ENCODE measurements at regions not wholly inside any gene's neighbourhood (a gene's known extent, or its start where the extent isn't known, plus 50 kb on each side); places are given as distances from the start of the nearest gene placed in this dataset.

DNA sequence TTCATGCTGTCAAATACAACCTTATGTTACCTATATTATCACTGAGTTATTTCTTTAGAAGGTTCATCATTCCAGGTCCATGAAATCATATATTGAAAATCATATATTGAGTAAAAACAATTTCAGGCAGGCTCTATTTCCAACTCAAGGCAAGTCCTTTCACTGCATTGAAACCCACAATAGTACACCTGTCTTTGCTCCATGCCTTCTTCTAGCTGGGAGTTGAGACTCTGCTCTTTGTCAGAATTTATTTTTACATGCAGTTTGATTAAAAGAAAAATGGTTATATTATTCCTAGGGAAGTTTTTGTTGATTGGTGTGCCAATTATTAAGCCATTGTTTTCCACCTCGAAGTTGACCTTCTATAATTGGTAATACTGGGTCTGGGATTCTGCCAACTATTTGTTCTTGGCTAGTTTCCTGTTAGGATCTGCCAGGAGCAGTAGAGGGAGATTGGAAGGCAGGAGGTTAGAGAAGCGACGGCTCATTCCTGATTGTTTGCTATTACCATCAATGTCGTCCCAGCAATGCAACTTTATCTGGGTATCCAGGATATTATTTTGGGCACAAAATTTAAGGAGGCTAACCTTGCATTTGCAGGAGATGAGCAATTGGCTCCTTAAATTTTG is 79.5 kb upstream of the MIS18BP1 start:
- H3K4me3 ChIP-seq (replicated peaks; ENCODE audit: insufficient read depth, low read length), result no peak overlapping the region
- TF ChIP-seq GABPA (IDR thresholded peaks at IDR 0.05; ENCODE audit: low read depth) (no peak), POLR2AphosphoS5 (IDR thresholded peaks at IDR 0.05; ENCODE audit: low read depth) (no peak), SPI1 (IDR thresholded peaks at IDR 0.05; ENCODE audit: borderline replicate concordance, low read depth) (no peak)
- TF ChIP-seq, protein P1, sequence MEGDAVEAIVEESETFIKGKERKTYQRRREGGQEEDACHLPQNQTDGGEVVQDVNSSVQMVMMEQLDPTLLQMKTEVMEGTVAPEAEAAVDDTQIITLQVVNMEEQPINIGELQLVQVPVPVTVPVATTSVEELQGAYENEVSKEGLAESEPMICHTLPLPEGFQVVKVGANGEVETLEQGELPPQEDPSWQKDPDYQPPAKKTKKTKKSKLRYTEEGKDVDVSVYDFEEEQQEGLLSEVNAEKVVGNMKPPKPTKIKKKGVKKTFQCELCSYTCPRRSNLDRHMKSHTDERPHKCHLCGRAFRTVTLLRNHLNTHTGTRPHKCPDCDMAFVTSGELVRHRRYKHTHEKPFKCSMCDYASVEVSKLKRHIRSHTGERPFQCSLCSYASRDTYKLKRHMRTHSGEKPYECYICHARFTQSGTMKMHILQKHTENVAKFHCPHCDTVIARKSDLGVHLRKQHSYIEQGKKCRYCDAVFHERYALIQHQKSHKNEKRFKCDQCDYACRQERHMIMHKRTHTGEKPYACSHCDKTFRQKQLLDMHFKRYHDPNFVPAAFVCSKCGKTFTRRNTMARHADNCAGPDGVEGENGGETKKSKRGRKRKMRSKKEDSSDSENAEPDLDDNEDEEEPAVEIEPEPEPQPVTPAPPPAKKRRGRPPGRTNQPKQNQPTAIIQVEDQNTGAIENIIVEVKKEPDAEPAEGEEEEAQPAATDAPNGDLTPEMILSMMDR (IDR thresholded peaks at IDR 0.05; ENCODE audit: insufficient read depth, low read length), result no peak
- TF ChIP-seq, protein P2, sequence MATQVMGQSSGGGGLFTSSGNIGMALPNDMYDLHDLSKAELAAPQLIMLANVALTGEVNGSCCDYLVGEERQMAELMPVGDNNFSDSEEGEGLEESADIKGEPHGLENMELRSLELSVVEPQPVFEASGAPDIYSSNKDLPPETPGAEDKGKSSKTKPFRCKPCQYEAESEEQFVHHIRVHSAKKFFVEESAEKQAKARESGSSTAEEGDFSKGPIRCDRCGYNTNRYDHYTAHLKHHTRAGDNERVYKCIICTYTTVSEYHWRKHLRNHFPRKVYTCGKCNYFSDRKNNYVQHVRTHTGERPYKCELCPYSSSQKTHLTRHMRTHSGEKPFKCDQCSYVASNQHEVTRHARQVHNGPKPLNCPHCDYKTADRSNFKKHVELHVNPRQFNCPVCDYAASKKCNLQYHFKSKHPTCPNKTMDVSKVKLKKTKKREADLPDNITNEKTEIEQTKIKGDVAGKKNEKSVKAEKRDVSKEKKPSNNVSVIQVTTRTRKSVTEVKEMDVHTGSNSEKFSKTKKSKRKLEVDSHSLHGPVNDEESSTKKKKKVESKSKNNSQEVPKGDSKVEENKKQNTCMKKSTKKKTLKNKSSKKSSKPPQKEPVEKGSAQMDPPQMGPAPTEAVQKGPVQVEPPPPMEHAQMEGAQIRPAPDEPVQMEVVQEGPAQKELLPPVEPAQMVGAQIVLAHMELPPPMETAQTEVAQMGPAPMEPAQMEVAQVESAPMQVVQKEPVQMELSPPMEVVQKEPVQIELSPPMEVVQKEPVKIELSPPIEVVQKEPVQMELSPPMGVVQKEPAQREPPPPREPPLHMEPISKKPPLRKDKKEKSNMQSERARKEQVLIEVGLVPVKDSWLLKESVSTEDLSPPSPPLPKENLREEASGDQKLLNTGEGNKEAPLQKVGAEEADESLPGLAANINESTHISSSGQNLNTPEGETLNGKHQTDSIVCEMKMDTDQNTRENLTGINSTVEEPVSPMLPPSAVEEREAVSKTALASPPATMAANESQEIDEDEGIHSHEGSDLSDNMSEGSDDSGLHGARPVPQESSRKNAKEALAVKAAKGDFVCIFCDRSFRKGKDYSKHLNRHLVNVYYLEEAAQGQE (IDR thresholded peaks at IDR 0.05; ENCODE audit: insufficient replicate concordance, low read depth), result no peak
- no peaks in the 10 kb centered on the region for H3K27me3 ChIP-seq (ENCODE audit: insufficient read depth, poor library complexity, severe bottlenecking)
- DNase-seq (ENCODE audit: low read depth in 1 of 2, low spot score in 1 of 2), result no peak
- H3K27ac ChIP-seq (replicated peaks), result no peak overlapping the region

DNA sequence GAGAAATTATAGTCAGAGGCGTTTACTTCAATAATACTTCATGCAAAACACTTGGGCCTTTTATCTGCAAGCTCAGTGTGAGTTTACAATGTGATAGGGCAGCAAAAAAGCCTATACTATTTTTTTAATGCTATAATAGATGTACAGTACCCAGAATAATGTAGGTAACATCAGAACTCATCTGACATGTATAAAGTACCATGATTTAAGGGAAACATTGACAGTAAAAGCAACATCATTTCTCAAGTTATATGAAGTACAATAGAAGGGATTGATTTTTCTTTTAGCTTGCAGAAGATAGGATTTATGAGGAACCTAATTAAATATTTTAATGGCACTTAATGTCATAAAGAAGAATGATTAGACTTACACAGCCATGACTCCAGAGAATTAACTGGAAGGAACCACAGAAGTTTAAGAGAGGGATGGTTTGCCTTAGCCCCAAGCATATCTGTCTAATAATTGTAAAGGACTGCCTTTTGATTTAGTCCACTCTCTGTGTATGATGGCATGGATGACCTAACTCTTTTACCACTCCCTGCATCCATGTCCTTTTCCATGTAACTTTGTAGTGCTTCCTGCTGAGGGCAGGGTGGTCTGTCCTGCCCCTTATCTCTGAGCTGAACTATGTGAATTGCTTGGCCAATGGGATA is 55.9 kb upstream of the MIS18BP1 start:
- no peak overlapping the region for H3K27ac ChIP-seq (replicated peaks)
- TF ChIP-seq, protein P2 (IDR thresholded peaks at IDR 0.05; ENCODE audit: insufficient replicate concordance, low read depth), result no peak
- TF ChIP-seq POLR2AphosphoS5 (IDR thresholded peaks at IDR 0.05; ENCODE audit: low read depth), result no peak
- TF ChIP-seq, protein P1 (IDR thresholded peaks at IDR 0.05; ENCODE audit: insufficient read depth, low read length), result no peak
- no peak for TF ChIP-seq SPI1 (IDR thresholded peaks at IDR 0.05; ENCODE audit: borderline replicate concordance, low read depth)
- TF ChIP-seq GABPA (IDR thresholded peaks at IDR 0.05; ENCODE audit: low read depth), result no peak
- H3K27me3 ChIP-seq (ENCODE audit: insufficient read depth, poor library complexity, severe bottlenecking), result peaks cover 3% of the 10 kb centered on the region
- H3K4me3 ChIP-seq (replicated peaks; ENCODE audit: insufficient read depth, low read length), result no peak overlapping the region
- DNase-seq (ENCODE audit: low read depth in 1 of 2, low spot score in 1 of 2), result no peak

Measured in HL-60 (cell line).